Left lung (tissue), 4 donors: ENCODE measurements at regions not wholly inside any gene's neighbourhood (a gene's known extent, or its start where the extent isn't known, plus 50 kb on each side); places are given as distances from the start of the nearest gene placed in this dataset.

Source experiments
- ATAC-seq: fragments of 200-7000 bp; cut with Tn5 transposase; one replicate; pipeline ENCODE4 v1.9.1; 2020; ENCODE audit warnings: moderate library complexity
- DNase-seq, 4 donors: peaks; one replicate each; pipeline ENCODE4 v3.0.0-alpha.2; 2013 to 2020
- H3K27ac ChIP-seq, 2 donors: fragments of 200-600 bp; sonication (generic) in 1 of 2; one replicate each; pipeline versions ENCODE4 v1.5.0 to v1.8.0; 2020 to 2021
- H3K27me3 ChIP-seq, 2 donors: fragments of 200-600 bp; sonication (generic) in 1 of 2; one replicate each; pipeline versions ENCODE4 v1.5.0 to v1.8.0; 2020 to 2021
- H3K36me3 ChIP-seq, 2 donors: fragments of 200-600 bp; sonication (generic) in 1 of 2; one replicate each; pipeline versions ENCODE4 v1.5.0 to v1.8.0; 2020 to 2021
- H3K4me1 ChIP-seq, 2 donors: fragments of 200-600 bp; one replicate each; pipeline ENCODE4 v1.8.0; 2021
- H3K4me3 ChIP-seq, 2 donors: fragments of 200-600 bp; sonication (generic) in 1 of 2; one replicate each; pipeline versions ENCODE4 v1.5.0 to v1.8.0; 2020 to 2021; ENCODE audit warnings: mild to moderate bottlenecking in 1 of 2
- H3K9me3 ChIP-seq, 2 donors: fragments of 200-600 bp; sonication (generic) in 1 of 2; one replicate each; pipeline versions ENCODE4 v1.5.0 to v1.8.0; 2020 to 2021
- intact Hi-C, 2 donors: fragments of 100-400 bp; cut with DNase I; formaldehyde crosslinking; loops; one replicate each; pipeline versions ENCODE4 v1.11.2 to v1.14.2; 2022
- TF ChIP-seq, protein P1 (sequence below), 2 donors: fragments of 200-600 bp; sonication (generic) in 1 of 2; IDR thresholded peaks; one replicate each; pipeline versions ENCODE4 v1.5.0 to v1.8.0; 2021; ENCODE audit warnings: antibody characterized with exemption in 2 of 2
- donor health status: DM: no; HTN: yes; CAD: no.
- donor health status: DM: no; HTN: no; CAD: no.

DNA sequence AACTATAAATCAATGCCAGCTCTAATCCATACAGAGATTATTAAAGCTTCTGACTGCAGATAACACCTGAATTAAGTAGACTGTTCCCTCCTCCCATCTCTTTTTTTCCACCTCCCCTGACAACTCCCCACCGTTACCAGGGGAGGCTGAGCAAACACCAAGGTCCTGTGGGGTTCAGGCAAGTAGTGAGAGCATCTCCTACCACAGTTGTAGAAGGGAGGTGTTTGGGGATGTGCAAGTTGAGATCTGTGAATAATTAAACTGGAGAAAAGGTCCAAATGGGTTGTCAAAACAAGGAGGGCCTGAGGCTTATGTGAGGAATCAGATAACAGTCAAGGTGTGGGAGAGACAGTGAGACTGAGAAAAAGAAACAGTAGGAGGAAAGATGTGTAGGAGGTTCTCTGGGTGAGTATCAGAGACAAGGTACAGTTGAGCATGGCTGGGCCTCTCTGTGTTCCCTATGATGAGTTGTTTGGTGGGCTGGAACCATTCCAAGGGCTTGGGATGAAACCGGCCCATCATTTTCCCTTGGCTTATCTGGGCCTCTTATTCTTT lies 194.6 kb downstream of the CYRIA start:
- no peak for ATAC-seq
- H3K4me3 ChIP-seq = no peak overlapping the region
- TF ChIP-seq, protein P1, sequence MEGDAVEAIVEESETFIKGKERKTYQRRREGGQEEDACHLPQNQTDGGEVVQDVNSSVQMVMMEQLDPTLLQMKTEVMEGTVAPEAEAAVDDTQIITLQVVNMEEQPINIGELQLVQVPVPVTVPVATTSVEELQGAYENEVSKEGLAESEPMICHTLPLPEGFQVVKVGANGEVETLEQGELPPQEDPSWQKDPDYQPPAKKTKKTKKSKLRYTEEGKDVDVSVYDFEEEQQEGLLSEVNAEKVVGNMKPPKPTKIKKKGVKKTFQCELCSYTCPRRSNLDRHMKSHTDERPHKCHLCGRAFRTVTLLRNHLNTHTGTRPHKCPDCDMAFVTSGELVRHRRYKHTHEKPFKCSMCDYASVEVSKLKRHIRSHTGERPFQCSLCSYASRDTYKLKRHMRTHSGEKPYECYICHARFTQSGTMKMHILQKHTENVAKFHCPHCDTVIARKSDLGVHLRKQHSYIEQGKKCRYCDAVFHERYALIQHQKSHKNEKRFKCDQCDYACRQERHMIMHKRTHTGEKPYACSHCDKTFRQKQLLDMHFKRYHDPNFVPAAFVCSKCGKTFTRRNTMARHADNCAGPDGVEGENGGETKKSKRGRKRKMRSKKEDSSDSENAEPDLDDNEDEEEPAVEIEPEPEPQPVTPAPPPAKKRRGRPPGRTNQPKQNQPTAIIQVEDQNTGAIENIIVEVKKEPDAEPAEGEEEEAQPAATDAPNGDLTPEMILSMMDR (IDR thresholded peaks at IDR 0.05) = no peak
- DNase-seq = no peak
- intact Hi-C loops = no loop called here
- H3K4me1 ChIP-seq = no peaks in the 10 kb centered on the region
- no peak overlapping the region for H3K27ac ChIP-seq
- H3K27me3 ChIP-seq = no peaks in the 10 kb centered on the region
- no peaks in the 10 kb centered on the region for H3K36me3 ChIP-seq
- no peaks in the 10 kb centered on the region for H3K9me3 ChIP-seq

DNA sequence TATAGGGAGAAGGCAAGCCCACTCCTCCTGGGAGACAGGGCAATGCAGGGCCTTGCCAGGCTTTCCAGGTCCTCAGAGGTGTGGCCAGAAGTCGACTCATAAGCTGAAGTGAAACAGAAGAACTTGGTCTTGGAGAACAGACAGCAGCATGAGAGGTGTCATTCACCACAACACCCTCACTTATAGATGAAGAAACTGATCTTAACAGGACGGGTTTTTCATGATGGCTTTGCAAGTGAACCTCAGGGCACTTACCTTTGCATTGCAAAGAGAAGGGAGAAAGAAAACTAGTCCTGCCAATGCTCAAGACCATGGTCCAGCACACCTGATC lies 198.8 kb downstream of the CYRIA start:
- no peaks in the 10 kb centered on the region for H3K9me3 ChIP-seq
- intact Hi-C loops = no loop called here
- H3K27ac ChIP-seq = no peak overlapping the region
- TF ChIP-seq, protein P1 (IDR thresholded peaks at IDR 0.05) = no peak
- DNase-seq (no peak), ATAC-seq (no peak)
- H3K4me3 ChIP-seq = no peak overlapping the region
- no peaks in the 10 kb centered on the region for H3K4me1 ChIP-seq
- H3K36me3 ChIP-seq = no peaks in the 10 kb centered on the region
- no peaks in the 10 kb centered on the region for H3K27me3 ChIP-seq

DNA sequence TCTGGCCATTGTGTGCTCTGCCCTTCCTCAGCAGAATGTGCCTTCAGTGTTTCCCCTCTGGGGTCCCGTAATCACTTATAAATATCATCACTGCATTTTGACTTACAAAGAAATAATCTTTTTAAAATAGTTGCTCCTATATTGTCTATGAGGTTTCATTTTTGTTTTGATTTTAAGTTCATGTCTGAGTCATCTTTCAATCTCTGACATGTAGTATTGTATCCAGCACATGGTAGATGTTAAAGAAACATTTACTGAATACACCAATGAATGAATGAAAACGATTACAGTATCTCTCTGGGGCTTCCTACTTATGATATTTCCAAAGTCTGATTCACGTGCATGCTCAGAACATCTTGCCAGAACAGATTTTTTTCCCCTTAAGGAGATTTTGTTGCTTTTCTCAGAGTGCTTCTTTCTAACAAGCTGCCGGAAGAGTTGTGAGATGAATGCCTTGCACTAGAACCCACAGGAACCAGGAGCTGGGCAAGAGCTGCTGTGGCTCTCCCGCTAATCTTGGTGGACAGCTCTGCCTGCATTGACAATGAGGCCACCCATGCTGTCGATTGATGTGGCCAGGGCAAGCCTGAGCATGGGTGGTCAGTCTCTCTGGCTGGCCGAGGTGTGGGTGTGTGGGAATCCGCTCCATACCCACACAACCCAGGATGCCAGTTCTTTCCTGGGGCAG lies 199.4 kb downstream of the CYRIA start:
- H3K9me3 ChIP-seq = no peaks in the 10 kb centered on the region
- H3K27me3 ChIP-seq = no peaks in the 10 kb centered on the region
- H3K27ac ChIP-seq = no peak overlapping the region
- TF ChIP-seq, protein P1 (IDR thresholded peaks at IDR 0.05) = no peak
- H3K4me3 ChIP-seq = no peak overlapping the region
- no peak for DNase-seq
- H3K4me1 ChIP-seq = no peaks in the 10 kb centered on the region
- H3K36me3 ChIP-seq = no peaks in the 10 kb centered on the region
- intact Hi-C loops = no loop called here
- ATAC-seq = no peak

DNA sequence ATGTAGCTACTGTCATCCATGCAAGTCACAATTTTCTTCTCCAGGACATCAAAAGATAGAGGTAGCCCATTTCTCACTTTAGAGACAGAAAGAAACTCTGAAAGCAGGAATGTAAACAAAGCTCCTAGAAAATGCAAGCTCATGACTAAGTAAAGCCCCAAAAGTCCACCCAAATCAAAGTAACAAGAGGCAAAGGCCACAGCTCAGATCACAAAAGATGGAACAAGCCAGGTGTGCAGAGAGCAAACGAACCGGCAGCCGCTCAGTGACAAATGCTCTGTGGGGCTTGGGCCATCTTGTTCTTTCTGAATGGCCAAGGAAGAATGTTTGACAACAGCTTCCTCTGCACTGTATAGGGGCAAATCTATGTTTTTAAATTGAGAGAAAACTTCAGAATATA lies 201.0 kb downstream of the CYRIA start:
- H3K27me3 ChIP-seq = no peaks in the 10 kb centered on the region
- H3K4me1 ChIP-seq = no peaks in the 10 kb centered on the region
- no peaks in the 10 kb centered on the region for H3K9me3 ChIP-seq
- no peak overlapping the region for H3K4me3 ChIP-seq
- ATAC-seq = no peak
- no peak overlapping the region for H3K27ac ChIP-seq
- intact Hi-C loops = no loop called here
- H3K36me3 ChIP-seq = no peaks in the 10 kb centered on the region
- TF ChIP-seq, protein P1 (IDR thresholded peaks at IDR 0.05) = no peak
- DNase-seq = no peak

DNA sequence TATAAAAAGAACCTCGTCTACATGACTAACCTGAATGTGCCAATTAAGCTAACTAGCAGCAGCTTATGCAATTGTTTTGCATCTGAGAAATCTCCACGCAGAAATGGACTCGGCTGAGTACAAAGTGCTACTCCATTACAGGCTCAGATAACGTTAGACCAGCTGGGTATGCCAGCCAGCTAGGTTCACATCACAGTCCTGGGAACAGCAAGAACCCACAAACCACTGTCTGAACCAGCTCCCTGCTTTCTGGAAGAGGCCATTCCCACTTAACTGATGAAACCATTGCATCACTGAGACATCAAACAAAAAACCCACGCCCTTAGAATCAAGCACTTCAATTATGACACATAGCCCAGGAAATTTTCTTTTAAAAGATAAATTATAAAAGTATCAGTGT lies 202.7 kb downstream of the CYRIA start:
- H3K9me3 ChIP-seq = no peaks in the 10 kb centered on the region
- no peaks in the 10 kb centered on the region for H3K36me3 ChIP-seq
- DNase-seq = no peak
- no peaks in the 10 kb centered on the region for H3K4me1 ChIP-seq
- intact Hi-C loops = no loop called here
- TF ChIP-seq, protein P1 (IDR thresholded peaks at IDR 0.05) = no peak
- ATAC-seq = no peak
- H3K27me3 ChIP-seq = no peaks in the 10 kb centered on the region
- no peak overlapping the region for H3K4me3 ChIP-seq
- H3K27ac ChIP-seq = no peak overlapping the region
